Heart left ventricle (tissue), 13 donors: ENCODE measurements at regions not wholly inside any gene's neighbourhood (a gene's known extent, or its start where the extent isn't known, plus 50 kb on each side); places are given as distances from the start of the nearest gene placed in this dataset.

Experiments
- POLR2A ChIP-seq, 2 donors: fragments of 450-650 bp; IDR thresholded peaks; one replicate each; pipeline ENCODE4 v1.6.1; 2017; ENCODE audit warnings: antibody characterized with exemption in 2 of 2, mild to moderate bottlenecking in 2 of 2, moderate library complexity in 2 of 2
- TF ChIP-seq, protein P1 (sequence below), 12 donors: fragments of 200-600 bp; sonication (generic) in 4 of 12; IDR thresholded peaks; one replicate each; pipeline versions ENCODE4 v1.5.0 to v1.8.0; 2018 to 2022; ENCODE audit warnings: antibody characterized with exemption in 12 of 12, mild to moderate bottlenecking in 5 of 12
- donor health status: ischemic (EF 13 %, LVEDD 7.1; RV severe dilation, severe dysfunction).
- donor health status: DM: no; HTN: yes; CAD: no.
- donor health status: DM: no; HTN: no; CAD: no.
- donor health status: ischemic (EF 25% LVEDD 6.9; RV normal size, moderate dysfunction).
- donor health status: ischemic (EF 25% LVEDD 5.7; RV mildly dilated, moderate dysfunction).
- donor health status: ischemic (EF 35%, LVEDD 5.7; RV mildly dilated, moderate dysfunction).
- donor health status: nonischemic (EF 11% LVEDD 7.7; RV severe dilation, severe dysfunction).
- donor health status: DM: yes; HTN: yes; CAD: no.
- donor health status: PGD.
- donor health status: ischemic (EF 29% LVEDD 5.4; RV normal size, mild dysfunction).
- donor health status: nonischemic (EF 23%, LVEDD 6.1; RV moderate dilation, normal function).

DNA sequence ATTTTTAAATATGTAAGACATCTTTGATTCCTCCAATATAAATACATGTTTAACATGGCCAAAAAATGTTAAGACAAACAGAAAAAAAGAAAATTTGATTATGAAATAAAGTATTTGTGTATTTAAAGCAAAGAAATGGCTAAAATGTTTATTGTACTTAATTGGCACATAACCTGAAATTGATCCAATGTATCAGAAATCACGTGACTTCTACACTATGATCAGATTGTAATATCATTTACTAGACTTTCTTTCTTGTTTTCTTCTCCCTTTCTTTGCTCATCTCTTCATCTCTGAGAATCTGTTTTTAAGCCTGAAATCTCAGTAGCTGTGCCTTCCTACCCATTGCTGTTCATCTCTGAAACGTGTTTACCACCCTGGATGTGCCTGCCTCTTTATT, 420.3 kb downstream of the RSL24D1 start:
- TF ChIP-seq, protein P1, sequence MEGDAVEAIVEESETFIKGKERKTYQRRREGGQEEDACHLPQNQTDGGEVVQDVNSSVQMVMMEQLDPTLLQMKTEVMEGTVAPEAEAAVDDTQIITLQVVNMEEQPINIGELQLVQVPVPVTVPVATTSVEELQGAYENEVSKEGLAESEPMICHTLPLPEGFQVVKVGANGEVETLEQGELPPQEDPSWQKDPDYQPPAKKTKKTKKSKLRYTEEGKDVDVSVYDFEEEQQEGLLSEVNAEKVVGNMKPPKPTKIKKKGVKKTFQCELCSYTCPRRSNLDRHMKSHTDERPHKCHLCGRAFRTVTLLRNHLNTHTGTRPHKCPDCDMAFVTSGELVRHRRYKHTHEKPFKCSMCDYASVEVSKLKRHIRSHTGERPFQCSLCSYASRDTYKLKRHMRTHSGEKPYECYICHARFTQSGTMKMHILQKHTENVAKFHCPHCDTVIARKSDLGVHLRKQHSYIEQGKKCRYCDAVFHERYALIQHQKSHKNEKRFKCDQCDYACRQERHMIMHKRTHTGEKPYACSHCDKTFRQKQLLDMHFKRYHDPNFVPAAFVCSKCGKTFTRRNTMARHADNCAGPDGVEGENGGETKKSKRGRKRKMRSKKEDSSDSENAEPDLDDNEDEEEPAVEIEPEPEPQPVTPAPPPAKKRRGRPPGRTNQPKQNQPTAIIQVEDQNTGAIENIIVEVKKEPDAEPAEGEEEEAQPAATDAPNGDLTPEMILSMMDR (IDR thresholded peaks at IDR 0.05), result no peak
- TF ChIP-seq POLR2A (IDR thresholded peaks at IDR 0.05), result no peak
